ENCODE measurements at regions not wholly inside any gene's neighbourhood (a gene's known extent, or its start where the extent isn't known, plus 50 kb on each side); places are given as distances from the start of the nearest gene placed in this dataset.
"Not testable (repeated sequence)": the region's sequence is repeated elsewhere in the genome, so short reads cannot be mapped to it uniquely, and the experiment has no call there.

- TF ChIP-seq, protein P1, sequence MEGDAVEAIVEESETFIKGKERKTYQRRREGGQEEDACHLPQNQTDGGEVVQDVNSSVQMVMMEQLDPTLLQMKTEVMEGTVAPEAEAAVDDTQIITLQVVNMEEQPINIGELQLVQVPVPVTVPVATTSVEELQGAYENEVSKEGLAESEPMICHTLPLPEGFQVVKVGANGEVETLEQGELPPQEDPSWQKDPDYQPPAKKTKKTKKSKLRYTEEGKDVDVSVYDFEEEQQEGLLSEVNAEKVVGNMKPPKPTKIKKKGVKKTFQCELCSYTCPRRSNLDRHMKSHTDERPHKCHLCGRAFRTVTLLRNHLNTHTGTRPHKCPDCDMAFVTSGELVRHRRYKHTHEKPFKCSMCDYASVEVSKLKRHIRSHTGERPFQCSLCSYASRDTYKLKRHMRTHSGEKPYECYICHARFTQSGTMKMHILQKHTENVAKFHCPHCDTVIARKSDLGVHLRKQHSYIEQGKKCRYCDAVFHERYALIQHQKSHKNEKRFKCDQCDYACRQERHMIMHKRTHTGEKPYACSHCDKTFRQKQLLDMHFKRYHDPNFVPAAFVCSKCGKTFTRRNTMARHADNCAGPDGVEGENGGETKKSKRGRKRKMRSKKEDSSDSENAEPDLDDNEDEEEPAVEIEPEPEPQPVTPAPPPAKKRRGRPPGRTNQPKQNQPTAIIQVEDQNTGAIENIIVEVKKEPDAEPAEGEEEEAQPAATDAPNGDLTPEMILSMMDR (conservative IDR thresholded peaks at IDR 0.05) = peak; percentile 83
- TF ChIP-seq ZFX (IDR thresholded peaks at IDR 0.05) = no peak
- H3K27ac ChIP-seq = no peak overlapping the region
These were observed 65.2 kb downstream of the CCDC195 start for GRCh38 chr2:224650815-224651439.

DNA sequence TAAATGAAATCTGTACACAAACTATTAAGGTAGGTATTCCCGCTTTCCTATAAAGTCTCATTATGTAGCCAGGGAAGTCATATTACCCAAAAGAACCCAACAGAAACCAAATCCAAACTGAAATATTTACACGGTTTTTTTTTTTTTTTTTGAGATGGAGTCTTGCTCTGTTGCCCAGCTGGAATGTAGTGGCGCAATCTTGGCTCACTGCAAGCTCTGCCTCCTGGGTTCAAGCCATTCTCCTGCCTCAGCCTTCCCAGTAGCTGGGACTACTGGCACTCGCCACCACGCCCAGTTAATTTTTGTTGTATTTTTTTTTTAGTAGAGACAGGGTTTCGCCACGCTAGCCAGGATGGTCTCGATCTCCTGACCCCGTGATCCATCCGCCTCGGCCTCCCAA, 62.5 kb upstream of the CUL3 start:
- H3K27ac ChIP-seq = not testable (repeated sequence)

DNA sequence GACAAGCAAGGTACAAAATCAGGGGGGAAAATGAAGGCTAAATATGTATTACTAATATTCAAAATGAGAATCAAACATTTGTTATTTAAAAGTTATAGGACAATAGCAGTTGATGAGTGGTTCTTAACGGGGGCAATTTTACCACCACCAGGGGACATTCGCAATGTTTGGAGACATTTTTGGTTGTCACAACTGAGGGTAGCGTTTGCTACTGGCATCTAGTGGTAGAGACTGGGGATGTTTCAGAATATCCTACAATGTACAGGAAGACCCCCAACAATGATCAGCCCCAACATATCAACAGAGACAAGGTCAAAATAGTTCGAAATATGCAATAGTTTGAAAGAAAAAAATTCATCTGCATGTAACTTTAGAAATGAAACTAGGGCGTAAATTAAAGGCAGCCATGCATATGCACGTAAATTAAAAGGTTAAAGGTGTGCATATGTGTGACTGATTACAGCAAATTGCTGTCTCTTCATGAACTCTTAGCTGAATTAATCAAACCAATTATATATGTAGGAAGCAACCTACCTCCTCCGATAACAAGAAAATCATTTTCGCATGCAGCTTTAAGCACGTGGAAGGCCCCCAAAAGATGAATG, 61.2 kb upstream of the CUL3 start:
- H3K27ac ChIP-seq = no peak overlapping the region
- TF ChIP-seq ZFX (IDR thresholded peaks at IDR 0.05) = no peak
- TF ChIP-seq, protein P1 (conservative IDR thresholded peaks at IDR 0.05) = peak; percentile 73

- TF ChIP-seq, protein P1 (conservative IDR thresholded peaks at IDR 0.05) = no peak
- TF ChIP-seq ZFX (IDR thresholded peaks at IDR 0.05) = no peak
- no peak overlapping the region for H3K27ac ChIP-seq
These were observed 60.6 kb upstream of the CUL3 start for GRCh38 chr2:224645722-224646121.

- no peak for TF ChIP-seq ZFX (IDR thresholded peaks at IDR 0.05)
- TF ChIP-seq, protein P1 (conservative IDR thresholded peaks at IDR 0.05) = no peak
- H3K27ac ChIP-seq = no peak overlapping the region
These were observed 55.5 kb upstream of the CUL3 start for GRCh38 chr2:224640679-224641078.

DNA sequence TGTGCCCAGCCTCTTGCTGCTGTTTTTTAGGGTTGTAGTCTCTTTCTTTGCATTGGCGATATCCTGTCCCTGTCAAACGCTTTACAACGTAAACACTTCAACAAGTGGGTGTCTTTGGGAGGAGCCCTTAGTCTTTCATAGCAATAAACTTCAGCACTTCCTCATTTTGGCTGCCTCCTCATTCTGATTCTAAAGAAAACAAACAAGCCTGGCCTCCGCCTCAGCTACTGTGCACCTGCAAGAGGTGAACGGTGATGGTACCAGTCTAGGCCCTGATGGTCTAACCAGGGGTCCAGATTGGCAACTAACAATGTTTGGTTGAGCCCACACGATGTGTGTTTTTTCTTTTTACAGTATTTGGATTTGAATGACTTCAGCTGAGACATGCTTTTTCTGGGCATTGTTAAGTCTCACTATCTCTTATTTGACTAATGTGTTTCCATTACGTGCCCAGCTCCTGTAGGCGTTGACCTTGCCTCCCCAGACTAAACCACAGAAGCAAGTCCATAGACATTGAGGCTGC, 53.2 kb upstream of the CUL3 start:
- TF ChIP-seq, protein P1 (conservative IDR thresholded peaks at IDR 0.05) = no peak
- TF ChIP-seq ZFX (IDR thresholded peaks at IDR 0.05) = no peak
- H3K27ac ChIP-seq = no peak overlapping the region

Data from C4-2B (cell line).